ENCODE measurements at regions not wholly inside any gene's neighbourhood (a gene's known extent, or its start where the extent isn't known, plus 50 kb on each side); places are given as distances from the start of the nearest gene placed in this dataset.
"Not testable (repeated sequence)": the region's sequence is repeated elsewhere in the genome, so short reads cannot be mapped to it uniquely, and the experiment has no call there.

DNA sequence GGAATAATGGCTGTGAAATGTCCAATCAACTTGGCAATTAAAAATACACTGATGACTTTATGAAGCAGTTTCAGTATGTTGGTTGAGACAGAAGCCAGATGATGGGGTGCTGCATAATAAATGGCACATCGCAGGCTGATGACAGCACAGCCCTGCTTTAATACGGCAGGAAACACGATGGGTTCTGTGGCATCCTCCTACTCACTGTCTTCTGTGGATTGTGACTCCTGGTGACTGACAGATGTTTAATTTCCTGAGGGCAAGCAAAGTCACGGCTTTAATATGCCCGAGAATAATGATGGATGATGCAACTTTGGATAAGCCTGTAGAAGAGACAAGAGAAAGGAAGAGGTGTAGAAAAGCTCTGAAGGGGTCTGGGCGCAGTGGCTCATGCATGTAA is 295.4 kb downstream of the TRIML1 start:
- no peak for DNase-seq
- intact Hi-C loops (cut with DNase I; ENCODE audit: low total_unique reads) = no loop called here
- TF ChIP-seq, protein P1, sequence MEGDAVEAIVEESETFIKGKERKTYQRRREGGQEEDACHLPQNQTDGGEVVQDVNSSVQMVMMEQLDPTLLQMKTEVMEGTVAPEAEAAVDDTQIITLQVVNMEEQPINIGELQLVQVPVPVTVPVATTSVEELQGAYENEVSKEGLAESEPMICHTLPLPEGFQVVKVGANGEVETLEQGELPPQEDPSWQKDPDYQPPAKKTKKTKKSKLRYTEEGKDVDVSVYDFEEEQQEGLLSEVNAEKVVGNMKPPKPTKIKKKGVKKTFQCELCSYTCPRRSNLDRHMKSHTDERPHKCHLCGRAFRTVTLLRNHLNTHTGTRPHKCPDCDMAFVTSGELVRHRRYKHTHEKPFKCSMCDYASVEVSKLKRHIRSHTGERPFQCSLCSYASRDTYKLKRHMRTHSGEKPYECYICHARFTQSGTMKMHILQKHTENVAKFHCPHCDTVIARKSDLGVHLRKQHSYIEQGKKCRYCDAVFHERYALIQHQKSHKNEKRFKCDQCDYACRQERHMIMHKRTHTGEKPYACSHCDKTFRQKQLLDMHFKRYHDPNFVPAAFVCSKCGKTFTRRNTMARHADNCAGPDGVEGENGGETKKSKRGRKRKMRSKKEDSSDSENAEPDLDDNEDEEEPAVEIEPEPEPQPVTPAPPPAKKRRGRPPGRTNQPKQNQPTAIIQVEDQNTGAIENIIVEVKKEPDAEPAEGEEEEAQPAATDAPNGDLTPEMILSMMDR (IDR thresholded peaks at IDR 0.05 in 8 of 11, conservative IDR thresholded peaks at IDR 0.05 in 3 of 11) = no peak
- no peak for TF ChIP-seq POLR2AphosphoS5 (IDR thresholded peaks at IDR 0.05)
- no peak for TF ChIP-seq POLR2A (IDR thresholded peaks at IDR 0.05)
- WGBS, 5 donors = 71 to 83% (median 78%) methylated on average over 6 of the region's 6 CpGs
- no peak overlapping the region for H3K27ac ChIP-seq
- H3K9me3 ChIP-seq = peaks cover 0 to 19% (median 2%) of the 10 kb centered on the region in 8 donors
- H3K4me1 ChIP-seq = no peaks in the 10 kb centered on the region
- H3K36me3 ChIP-seq = no peaks in the 10 kb centered on the region
- no peaks in the 10 kb centered on the region for H3K27me3 ChIP-seq (replicated peaks in 1 of 7)
- no peak overlapping the region for H3K4me3 ChIP-seq

DNA sequence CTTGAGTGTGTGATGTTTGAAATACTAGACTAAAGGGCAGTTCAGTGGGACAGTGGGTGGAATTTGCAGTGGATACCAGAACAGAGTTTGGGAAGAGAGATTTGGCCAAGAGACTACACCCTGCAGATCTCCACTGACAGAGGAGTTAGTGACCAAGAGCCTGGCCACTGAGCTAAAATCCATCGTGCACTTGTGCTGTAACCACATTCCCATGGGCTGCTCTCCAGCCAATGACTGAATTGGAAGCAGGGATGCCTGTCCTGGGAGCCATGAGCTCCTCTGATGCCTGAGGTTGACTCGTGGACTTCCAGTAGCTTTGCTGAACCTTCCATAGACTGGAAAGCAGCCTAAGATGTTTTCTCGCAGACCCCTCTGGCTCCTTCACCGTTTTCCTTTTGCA is 296.1 kb downstream of the TRIML1 start:
- TF ChIP-seq POLR2AphosphoS5 (IDR thresholded peaks at IDR 0.05) (no peak), POLR2A (IDR thresholded peaks at IDR 0.05) (no peak)
- TF ChIP-seq, protein P1 (IDR thresholded peaks at IDR 0.05 in 8 of 11, conservative IDR thresholded peaks at IDR 0.05 in 3 of 11) = no peak

DNA sequence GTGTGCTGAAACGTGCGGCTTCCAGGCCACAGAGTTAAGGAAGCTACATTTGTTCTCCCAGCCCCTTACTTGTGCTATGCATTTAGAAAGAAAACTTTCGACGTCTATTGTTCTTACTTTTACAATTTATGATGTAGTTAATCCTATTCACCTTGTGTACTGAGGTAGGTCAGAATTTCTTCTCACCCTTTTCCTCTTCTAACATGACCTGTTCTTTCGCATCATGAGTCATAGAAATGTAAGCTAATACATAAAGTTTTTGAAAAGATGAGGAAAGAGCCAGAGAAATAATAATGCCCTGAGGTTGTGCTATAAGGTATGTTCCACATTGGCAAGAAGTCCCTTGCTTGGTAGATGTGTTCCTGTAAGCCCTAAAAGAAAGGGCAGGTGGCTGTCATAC is 298.3 kb downstream of the TRIML1 start:
- no peak for DNase-seq
- Histone ChIP-seq H3K9me3 (peaks cover 0 to 11% (median 0%) of the 10 kb centered on the region in 8 donors), H3K27ac (no peak overlapping the region), H3K36me3 (no peaks in the 10 kb centered on the region), H3K4me1 (no peaks in the 10 kb centered on the region), H3K27me3 (replicated peaks in 1 of 7) (no peaks in the 10 kb centered on the region), H3K4me3 (no peak overlapping the region)
- intact Hi-C loops (cut with DNase I; ENCODE audit: low total_unique reads) = no loop called here
- no peak for TF ChIP-seq POLR2AphosphoS5 (IDR thresholded peaks at IDR 0.05)
- TF ChIP-seq POLR2A (IDR thresholded peaks at IDR 0.05) = no peak
- TF ChIP-seq, protein P1 (IDR thresholded peaks at IDR 0.05 in 8 of 11, conservative IDR thresholded peaks at IDR 0.05 in 3 of 11) = no peak
- WGBS, 5 donors = 64 to 70% (median 69%) methylated on average over 5 of the region's 5 CpGs

More for the DNA sequence above, 296.1 kb downstream of the TRIML1 start:
- no peak for DNase-seq
- Histone ChIP-seq H3K4me3 (no peak overlapping the region), H3K36me3 (no peaks in the 10 kb centered on the region), H3K27me3 (replicated peaks in 1 of 7) (no peaks in the 10 kb centered on the region), H3K4me1 (no peaks in the 10 kb centered on the region), H3K9me3 (peaks cover 0 to 19% (median 2%) of the 10 kb centered on the region in 8 donors), H3K27ac (no peak overlapping the region)
- WGBS, 5 donors = 77 to 87% (median 79%) methylated on average over 4 of the region's 4 CpGs
- intact Hi-C loops (cut with DNase I; ENCODE audit: low total_unique reads) = no loop called here

DNA sequence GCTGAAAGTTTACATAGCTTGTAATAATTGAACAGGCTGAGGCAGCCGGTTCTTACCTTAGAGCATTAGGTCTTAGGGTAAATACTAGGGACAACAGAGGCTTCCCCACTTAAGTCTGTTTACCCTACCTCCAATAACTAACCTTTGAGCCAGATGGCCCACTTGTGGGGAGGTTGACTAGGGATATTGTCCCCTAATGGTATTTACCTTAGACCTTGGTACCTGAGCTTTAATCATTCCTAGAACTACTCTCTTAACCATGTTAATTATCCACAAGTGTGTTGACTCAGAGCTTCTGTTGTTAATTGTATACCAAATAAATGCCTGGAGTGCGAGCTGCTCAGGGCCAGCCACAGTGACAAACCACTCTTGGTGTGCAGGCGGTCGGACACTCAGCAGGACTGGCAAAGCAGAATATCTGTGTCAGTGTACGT is 299.2 kb downstream of the TRIML1 start:
- H3K36me3 ChIP-seq; H3K27ac ChIP-seq; H3K4me3 ChIP-seq; DNase-seq; H3K4me1 ChIP-seq; intact Hi-C loops (cut with DNase I; ENCODE audit: low total_unique reads); H3K27me3 ChIP-seq (replicated peaks in 1 of 7); H3K9me3 ChIP-seq: not testable (repeated sequence)
- WGBS, 5 donors = 85 to 91% (median 87%) methylated on average over 5 of the region's 5 CpGs

Data from spleen (tissue), 11 donors.